ENCODE measurements at regions not wholly inside any gene's neighbourhood (a gene's known extent, or its start where the extent isn't known, plus 50 kb on each side); places are given as distances from the start of the nearest gene placed in this dataset.

DNA sequence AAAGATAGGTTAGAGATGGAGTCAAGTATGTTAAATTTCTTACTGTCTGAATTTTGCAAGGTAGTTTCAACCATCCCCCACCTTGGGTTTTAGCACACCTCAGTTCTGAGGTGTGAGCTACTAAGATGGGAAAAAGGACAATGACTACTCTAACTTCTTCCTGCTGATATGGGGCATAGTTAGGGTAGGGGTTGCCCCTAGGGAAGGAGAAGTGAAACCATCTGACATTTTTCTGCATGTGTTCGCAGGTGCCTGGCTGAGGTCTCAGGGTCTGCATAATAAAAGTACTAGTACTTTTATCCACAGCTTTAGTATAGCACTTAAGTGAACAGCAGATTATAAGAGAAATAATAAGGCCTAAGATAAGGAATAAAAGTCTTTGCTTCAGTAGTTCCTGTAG is 129.5 kb upstream of the CYSLTR1 start:
- no peak for DNase-seq

DNA sequence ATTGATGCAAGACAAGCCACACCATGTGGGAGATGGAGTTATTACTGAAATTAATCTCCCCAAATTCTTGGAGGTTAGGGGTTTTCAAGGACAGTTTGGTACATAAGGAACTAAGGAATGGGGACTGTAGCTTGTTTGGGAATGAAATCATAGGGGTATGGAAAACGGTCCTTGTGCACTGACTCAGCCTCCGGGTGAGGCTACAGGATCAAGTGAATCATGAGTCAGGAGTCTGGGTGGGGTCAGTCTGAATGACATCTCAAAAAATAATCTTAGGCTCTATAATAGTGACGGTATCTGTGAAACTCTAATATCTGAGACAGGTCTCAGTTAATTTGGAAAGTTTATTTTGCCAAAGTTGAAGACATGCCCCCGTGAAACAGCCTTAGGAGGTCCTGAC is 128.5 kb upstream of the CYSLTR1 start:
- no peak for DNase-seq

DNA sequence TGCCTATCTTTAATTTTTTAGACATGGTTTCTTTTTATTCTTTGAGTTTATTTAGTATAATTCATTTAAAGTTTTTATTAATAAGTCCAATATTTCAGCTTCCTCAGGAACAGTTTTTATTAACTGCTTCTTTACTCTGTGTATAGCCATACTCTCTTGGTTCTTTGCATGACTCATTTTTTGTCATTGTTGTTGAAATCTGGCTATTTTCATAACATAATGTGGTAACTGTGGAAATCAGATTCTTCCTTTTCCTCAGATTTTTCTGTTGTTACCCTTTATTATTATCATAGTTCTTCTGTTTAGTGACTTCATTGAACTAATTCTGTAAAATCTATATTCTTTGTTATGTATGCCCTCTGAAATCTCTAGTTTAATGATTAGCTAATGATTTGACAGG is 124.9 kb upstream of the CYSLTR1 start:
- DNase-seq = no peak

DNA sequence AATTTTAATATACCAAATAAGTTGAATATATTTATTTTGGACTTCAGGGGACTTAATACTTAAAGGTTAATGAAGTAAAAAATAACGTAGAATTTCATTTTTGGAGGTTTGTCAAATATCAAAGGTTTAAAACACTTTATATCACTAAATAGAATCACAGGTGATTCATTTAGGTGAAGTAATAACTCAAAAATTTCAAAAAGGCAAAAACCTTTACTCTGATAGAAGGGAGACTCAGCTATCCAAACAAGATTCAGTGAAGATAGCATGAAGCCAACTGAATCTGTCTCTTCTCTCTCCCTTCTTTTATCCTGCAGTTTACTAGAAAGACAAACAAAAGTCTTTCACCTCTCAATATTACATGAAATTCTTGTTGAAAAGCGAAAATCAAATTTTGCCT is 110.2 kb upstream of the CYSLTR1 start:
- DNase-seq = no peak

DNA sequence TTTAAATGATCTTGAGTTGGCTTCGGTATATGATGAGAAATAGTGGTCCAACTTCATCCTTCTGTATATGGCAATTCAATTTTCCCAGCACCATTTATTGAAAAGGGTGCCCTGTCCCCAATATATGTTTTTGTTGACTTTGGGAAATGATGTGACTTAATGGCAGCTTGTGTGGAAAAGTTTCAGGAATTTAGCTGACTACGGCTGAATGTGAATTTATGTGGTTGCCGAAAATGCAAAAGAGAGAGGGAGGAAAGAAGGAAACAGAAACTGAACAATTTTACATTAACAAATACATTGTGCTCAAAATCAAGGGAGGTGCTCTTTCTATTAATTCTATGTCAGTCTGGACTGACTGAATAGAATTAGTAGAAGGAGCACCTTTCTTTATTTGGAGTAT is 101.8 kb upstream of the CYSLTR1 start:
- no peak for DNase-seq

DNA sequence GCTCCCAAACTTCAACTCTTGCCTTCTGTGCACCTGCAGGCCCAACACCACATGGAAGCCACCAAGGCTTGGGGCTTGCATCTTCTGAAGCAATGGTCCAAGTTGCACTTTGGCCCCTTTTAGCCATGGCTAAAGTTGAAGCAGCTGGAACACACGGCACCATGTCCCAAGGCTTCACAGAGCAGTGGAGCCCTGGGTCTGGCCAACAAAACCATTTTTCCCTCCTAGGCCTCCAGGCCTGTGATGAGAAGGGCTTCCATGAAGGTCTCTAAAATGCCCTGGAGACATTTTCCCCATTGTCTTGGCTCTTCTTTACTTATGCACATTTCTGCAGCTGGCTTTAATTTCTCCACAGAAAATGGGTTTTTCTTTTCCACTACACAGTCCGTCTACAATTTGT is 61.3 kb upstream of the CYSLTR1 start:
- no peak for DNase-seq

DNA sequence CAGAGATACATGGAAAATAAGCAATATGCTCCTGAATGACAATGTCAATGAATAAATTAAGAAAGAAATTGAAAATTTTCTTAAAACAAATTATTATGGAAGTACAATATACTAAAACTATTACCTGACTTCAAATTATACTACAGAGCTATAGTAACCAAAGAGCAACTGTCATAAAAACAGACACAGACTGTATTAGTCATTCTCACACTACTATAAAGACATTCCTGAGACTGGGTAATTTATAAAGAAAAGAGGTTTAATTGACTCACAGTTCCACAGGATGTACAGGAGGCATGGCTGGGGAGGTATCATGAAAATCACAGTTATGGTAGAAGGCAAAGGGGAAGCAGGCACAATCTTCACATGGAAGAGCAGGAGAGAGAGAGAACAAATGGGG is 60.0 kb upstream of the CYSLTR1 start:
- DNase-seq = no peak

DNA sequence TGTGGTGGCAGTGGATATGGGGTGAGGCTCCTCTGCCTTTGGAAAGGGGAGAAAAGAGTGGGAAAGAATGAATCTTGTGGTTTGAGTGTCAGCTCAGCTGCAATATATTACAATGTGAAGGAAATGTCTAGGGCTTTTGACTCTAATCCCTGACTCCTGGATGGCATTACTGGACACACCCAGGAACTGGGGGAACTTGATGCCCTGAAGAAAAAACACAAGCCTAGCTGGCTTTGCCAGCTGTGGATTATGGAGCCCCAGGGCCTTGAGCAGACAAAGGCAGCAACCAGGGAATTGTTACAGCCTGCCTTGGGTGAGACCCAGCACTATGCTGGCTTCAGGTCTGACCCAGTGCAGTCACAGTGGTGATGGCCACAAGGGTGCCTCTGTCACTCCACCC is 57.1 kb upstream of the CYSLTR1 start:
- DNase-seq = no peak

DNA sequence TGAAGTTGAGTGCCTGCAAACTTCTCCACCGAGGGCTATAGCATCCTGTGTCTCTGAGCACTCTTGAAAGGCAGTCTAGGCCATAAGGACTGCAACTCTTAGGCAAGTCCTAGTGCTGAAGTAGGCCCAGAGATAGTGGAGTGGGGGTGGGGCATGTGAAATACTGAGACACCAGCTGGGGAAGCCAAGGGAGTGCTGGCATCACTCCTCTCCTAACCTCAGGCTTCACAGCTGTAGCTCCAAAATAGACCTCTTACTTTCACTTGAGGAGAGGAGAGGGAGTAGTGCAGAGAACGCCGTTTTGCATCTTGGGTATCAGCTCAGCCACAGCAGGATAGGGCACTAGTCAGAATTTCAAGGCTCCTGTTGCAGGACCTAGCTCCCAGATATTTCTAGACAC is 56.2 kb upstream of the CYSLTR1 start:
- no peak for DNase-seq

DNA sequence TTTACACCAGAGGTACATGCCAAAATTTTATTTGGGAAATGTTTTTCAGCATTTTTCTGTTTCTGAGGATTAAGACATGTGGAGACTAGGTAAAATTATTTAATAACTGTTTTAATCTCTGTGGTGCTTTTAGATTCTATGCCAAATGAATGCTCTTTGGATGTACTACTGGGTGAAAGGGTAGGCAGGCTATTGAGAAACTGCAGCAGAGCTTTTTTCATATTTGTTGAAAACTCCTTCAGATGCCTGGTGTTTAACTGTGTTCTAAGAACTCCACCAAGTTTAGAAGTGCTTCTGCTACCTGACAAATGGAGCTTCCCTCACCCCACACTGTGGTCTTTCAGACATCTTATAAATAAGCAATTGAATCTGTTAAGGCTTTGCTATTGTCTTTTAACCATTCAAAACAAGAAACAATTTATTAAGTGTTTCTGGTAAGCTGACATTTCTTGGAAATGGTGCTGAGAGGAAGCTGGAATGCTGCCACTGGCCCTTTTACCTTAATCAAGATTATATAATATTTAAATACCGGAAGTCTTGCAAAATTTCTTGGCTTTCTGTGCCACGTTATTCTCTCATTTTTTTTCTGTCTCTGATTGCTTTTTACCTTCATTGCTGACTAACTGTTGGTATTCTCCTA is 51.2 kb upstream of the CYSLTR1 start:
- DNase-seq = no peak
